Memory B cell (primary cell): ENCODE measurements at regions not wholly inside any gene's neighbourhood (a gene's known extent, or its start where the extent isn't known, plus 50 kb on each side); places are given as distances from the start of the nearest gene placed in this dataset.
"Not testable (repeated sequence)": the region's sequence is repeated elsewhere in the genome, so short reads cannot be mapped to it uniquely, and the experiment has no call there.

ENCODE experiments used
- ATAC-seq: fragments of 150-1000 bp; cut with Tn5 transposase; 2 replicates; pipeline ENCODE4 v1.10.0; 2021; ENCODE audit warnings: low read depth, mild to moderate bottlenecking, moderate library complexity
- DNase-seq, 2 donors: peaks; one replicate each; pipeline ENCODE4 v3.0.0; 2022; ENCODE audit warnings: low spot score in 2 of 2
- H3K27ac Mint-ChIP-seq: one replicate; pipeline ENCODE4 v1.8.0; 2022; ENCODE audit warnings: mild to moderate bottlenecking, moderate library complexity, mixed read lengths
- H3K27me3 Mint-ChIP-seq: one replicate; pipeline ENCODE4 v1.8.0; 2022; ENCODE audit warnings: mixed read lengths
- H3K36me3 Mint-ChIP-seq: one replicate; pipeline ENCODE4 v1.8.0; 2022; ENCODE audit warnings: mild to moderate bottlenecking, mixed read lengths
- H3K4me1 Mint-ChIP-seq: one replicate; pipeline ENCODE4 v1.8.0; 2022; ENCODE audit warnings: mixed read lengths
- H3K4me3 Mint-ChIP-seq: one replicate; pipeline ENCODE4 v1.8.0; 2022; ENCODE audit warnings: mild to moderate bottlenecking, moderate library complexity, mixed read lengths
- H3K9me3 Mint-ChIP-seq: one replicate; pipeline ENCODE4 v1.8.0; 2022; ENCODE audit warnings: mixed read lengths

DNA sequence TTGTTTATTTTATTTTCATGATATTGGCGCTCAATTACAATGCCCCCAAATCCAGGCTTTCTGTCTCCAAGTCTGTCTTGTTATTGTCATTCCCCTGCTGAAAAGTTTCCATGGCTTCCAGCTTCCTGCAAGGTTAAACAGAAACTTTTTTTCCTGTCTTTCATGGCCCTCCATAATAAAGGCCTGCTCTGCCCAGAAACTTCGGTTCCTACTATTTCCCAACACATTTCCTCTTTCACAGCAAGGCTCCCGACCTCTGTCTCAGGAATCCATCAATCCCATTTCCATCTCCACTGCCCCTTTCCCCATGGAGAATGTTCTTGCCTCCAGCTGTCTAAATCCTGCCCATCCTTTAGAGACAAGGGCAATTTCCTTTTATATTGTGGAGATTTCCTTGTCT is 365.2 kb upstream of the JARID2 start:
- H3K27ac Mint-ChIP-seq: no peak overlapping the region
- ATAC-seq (no peak), DNase-seq (no peak)
- H3K9me3 Mint-ChIP-seq: no peaks in the 10 kb centered on the region
- peaks cover 11% of the 10 kb centered on the region for H3K4me1 Mint-ChIP-seq
- H3K4me3 Mint-ChIP-seq: no peak overlapping the region
- no peaks in the 10 kb centered on the region for H3K27me3 Mint-ChIP-seq
- H3K36me3 Mint-ChIP-seq: no peaks in the 10 kb centered on the region

DNA sequence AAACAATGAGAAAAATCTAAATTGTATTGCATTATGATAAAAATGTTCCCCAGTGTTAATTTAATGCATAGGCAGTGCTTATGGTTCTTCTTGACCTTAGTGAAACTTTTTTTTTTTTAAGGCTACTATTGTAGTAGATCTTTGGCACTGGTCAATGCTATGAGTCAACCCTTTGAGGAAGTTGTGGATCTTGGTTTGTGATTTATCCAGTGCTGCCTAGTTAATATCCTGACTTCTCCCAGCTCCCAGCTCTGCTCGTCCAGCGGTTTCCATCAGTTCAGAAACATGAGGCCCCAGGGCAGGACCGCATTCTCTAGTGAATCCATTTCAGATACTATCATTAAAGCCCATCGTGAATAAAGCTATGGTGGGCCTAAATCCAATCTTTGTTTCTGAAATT is 364.5 kb upstream of the JARID2 start:
- Mint-ChIP-seq H3K27ac (no peak overlapping the region), H3K4me1 (peaks cover 9% of the 10 kb centered on the region), H3K4me3 (no peak overlapping the region), H3K36me3 (no peaks in the 10 kb centered on the region), H3K27me3 (no peaks in the 10 kb centered on the region), H3K9me3 (no peaks in the 10 kb centered on the region)
- ATAC-seq (no peak), DNase-seq (no peak)

DNA sequence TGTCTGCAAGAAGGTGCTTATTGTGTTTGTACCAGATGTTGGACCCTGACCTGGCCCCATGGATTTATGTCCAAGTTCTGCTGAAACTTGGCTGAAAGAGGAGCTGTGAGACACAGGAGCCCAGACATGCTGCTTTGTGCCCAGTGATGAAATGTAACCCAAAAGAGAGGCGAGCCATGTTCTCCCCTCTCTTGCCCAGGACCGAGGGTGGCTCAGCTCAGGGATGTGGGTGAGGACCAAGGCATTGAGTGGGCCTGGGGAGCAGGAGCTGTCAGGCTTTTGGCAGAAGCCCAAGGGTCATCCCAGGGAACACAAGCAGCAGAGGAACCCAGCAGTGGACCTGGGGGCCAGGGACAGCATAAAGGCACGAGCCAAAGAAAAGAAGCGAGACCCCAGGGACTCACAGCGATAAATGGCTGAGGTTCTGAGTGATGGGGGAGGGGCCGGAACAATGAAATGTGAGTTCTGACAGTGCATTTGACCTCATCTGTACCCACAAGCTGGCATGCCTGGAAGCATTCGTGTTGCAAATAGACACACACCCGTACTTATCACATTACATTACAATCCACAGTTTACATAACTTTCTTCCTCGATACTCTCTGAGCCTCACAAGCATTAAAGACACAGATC is 363.4 kb upstream of the JARID2 start:
- Mint-ChIP-seq H3K27ac (no peak overlapping the region), H3K27me3 (no peaks in the 10 kb centered on the region)
- no peak for ATAC-seq

DNA sequence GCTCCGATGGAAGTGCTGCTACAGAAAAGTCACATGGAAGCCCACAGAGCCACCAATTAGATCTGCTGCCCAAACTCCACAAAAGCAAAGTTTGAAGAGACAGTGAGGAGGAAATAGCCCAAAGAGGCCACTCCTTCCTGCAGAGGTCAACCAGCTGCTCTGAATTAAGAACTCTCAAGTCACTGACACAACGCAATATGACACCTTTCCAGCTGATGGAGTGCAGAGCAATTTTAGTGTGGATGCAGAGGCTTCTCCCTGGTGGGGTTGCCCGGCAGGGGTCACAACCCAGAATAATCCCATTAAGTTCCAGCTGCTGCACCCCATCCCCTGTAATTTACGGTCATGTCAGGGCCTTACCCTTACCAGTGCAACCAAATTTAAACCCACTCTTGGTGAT is 361.9 kb upstream of the JARID2 start:
- no peaks in the 10 kb centered on the region for H3K4me1 Mint-ChIP-seq
- ATAC-seq (no peak), DNase-seq (no peak)
- no peak overlapping the region for H3K4me3 Mint-ChIP-seq
- H3K9me3 Mint-ChIP-seq: no peaks in the 10 kb centered on the region
- H3K27me3 Mint-ChIP-seq: no peaks in the 10 kb centered on the region
- no peaks in the 10 kb centered on the region for H3K36me3 Mint-ChIP-seq
- H3K27ac Mint-ChIP-seq: no peak overlapping the region

More for the DNA sequence above, 363.4 kb upstream of the JARID2 start:
- H3K4me3 Mint-ChIP-seq: no peak overlapping the region
- H3K9me3 Mint-ChIP-seq: no peaks in the 10 kb centered on the region
- DNase-seq: no peak
- H3K36me3 Mint-ChIP-seq: no peaks in the 10 kb centered on the region
- no peaks in the 10 kb centered on the region for H3K4me1 Mint-ChIP-seq

DNA sequence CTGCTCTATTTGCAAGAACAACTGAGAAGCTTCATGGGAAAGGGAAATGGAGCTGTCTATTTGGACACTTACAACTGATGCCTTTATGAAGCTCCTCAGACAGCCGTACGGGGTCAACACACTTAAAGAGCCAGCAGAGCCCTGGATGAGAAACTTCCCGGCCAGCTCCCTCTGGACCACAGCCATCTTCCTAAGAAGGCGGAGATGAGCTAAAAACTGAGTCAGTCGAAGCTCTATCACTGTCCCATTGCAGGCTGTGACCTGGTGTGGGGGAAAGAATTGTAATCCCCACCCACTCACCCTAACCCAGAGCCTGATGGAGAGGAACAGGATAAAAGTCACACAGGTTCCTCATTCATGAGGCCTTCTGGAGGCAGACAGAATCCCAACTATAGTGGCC is 360.4 kb upstream of the JARID2 start:
- Mint-ChIP-seq H3K27ac (no peak overlapping the region), H3K27me3 (no peaks in the 10 kb centered on the region), H3K9me3 (peaks cover 3% of the 10 kb centered on the region), H3K4me1 (peaks cover 3% of the 10 kb centered on the region), H3K36me3 (peaks cover 3% of the 10 kb centered on the region), H3K4me3 (no peak overlapping the region)
- no peak for ATAC-seq
- DNase-seq: no peak

DNA sequence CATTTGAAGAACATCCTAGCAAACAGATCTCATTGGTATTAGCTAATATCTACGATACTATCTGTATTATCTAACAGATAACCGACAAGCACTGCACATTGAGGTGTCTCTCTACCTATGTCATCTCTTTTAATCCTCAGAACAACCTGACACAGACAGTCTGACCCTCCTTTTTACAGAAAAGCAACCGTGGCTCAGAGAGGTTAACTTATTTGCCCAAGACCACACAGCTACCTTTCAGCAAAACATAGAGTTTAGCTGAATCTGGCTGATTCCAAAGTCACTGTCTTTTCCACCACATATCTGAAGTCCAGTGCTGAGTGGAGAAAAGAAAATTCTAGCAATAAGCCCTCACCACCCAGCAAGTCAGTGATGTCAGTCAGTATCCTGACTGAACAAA is 358.7 kb upstream of the JARID2 start:
- H3K27me3 Mint-ChIP-seq: no peaks in the 10 kb centered on the region
- ATAC-seq (no peak), DNase-seq (no peak)
- H3K36me3 Mint-ChIP-seq: peaks cover 3% of the 10 kb centered on the region
- H3K9me3 Mint-ChIP-seq: peaks cover 3% of the 10 kb centered on the region
- no peak overlapping the region for H3K4me3 Mint-ChIP-seq
- no peak overlapping the region for H3K27ac Mint-ChIP-seq
- peaks cover 3% of the 10 kb centered on the region for H3K4me1 Mint-ChIP-seq

DNA sequence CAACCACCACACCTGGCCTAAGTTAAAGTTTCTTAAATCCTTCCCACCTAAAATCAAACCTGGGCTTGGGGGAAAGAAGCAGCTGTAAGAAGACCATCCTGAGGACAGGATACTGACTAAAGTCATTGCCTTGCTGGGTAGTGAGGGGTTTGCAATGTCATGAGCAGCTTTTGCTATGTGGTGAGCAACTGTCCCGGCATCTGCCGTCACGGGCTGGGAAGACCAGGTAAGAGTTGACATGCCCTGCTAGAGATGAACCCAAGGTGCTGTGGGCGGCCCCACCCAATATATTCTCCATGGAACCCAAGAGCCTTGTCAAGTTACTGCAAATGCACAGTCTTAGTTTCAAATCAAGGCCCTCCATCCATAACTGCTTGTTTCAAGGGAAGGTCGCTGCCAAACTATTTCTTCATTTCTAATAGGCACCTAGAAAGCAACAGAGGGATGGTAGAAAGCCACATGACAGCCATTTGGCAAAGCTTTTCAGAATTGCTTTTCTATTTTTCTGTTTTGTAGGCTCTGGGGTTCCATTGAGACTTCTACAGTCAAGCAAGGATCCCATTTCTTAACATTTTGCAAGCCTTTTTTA is 357.8 kb upstream of the JARID2 start:
- Mint-ChIP-seq H3K36me3 (peaks cover 3% of the 10 kb centered on the region), H3K9me3 (peaks cover 3% of the 10 kb centered on the region), H3K27ac (no peak overlapping the region), H3K4me1 (peaks cover 3% of the 10 kb centered on the region), H3K27me3 (no peaks in the 10 kb centered on the region), H3K4me3 (no peak overlapping the region)
- ATAC-seq (no peak), DNase-seq (no peak)

DNA sequence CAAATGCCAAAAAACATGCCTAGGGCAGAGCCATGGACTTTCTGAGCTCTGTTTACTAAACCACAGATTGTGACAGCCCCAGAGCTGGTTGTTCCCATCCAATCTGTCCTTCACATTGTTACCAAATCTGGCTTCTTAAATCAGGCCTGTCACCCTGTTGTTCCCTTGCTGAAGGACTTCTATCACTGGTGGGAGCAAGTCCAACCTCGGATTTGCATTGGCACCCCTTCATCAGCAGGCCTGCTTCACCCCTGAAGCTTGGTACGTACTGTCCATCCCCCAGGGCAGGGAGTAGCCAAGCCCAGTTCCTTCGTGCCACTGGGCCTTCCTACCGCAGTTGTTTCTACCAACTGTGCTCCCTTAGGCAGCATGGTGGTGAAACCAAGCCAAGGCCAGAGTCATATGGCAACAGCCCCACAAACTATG is 357.3 kb upstream of the JARID2 start:
- Mint-ChIP-seq H3K4me3 (no peak overlapping the region), H3K9me3 (peaks cover 3% of the 10 kb centered on the region), H3K36me3 (peaks cover 3% of the 10 kb centered on the region), H3K27ac (no peak overlapping the region), H3K27me3 (no peaks in the 10 kb centered on the region), H3K4me1 (peaks cover 3% of the 10 kb centered on the region)
- no peak for DNase-seq
- ATAC-seq: no peak

DNA sequence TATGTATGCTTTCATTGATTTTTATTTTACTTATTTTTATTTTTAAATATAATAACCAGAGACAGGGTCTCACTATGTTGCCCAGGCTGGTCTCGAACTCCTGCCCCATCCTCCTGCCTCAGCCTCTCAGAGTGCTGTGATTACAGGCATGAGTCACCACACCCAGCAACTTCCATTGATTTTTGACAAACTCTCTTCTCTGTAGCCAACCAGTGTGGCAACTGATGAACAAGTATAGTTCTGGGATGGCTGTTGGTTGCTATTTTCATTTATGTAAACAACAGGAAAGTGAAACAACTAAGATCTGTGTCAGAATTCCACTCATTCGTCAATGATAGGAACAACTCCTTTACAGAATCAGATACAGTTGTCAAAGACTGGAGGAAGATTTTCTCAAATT is 356.7 kb upstream of the JARID2 start:
- Mint-ChIP-seq H3K36me3 (peaks cover 3% of the 10 kb centered on the region), H3K27ac (no peak overlapping the region), H3K9me3 (peaks cover 3% of the 10 kb centered on the region), H3K4me1 (peaks cover 3% of the 10 kb centered on the region), H3K4me3 (no peak overlapping the region), H3K27me3 (no peaks in the 10 kb centered on the region)
- no peak for DNase-seq
- no peak for ATAC-seq

DNA sequence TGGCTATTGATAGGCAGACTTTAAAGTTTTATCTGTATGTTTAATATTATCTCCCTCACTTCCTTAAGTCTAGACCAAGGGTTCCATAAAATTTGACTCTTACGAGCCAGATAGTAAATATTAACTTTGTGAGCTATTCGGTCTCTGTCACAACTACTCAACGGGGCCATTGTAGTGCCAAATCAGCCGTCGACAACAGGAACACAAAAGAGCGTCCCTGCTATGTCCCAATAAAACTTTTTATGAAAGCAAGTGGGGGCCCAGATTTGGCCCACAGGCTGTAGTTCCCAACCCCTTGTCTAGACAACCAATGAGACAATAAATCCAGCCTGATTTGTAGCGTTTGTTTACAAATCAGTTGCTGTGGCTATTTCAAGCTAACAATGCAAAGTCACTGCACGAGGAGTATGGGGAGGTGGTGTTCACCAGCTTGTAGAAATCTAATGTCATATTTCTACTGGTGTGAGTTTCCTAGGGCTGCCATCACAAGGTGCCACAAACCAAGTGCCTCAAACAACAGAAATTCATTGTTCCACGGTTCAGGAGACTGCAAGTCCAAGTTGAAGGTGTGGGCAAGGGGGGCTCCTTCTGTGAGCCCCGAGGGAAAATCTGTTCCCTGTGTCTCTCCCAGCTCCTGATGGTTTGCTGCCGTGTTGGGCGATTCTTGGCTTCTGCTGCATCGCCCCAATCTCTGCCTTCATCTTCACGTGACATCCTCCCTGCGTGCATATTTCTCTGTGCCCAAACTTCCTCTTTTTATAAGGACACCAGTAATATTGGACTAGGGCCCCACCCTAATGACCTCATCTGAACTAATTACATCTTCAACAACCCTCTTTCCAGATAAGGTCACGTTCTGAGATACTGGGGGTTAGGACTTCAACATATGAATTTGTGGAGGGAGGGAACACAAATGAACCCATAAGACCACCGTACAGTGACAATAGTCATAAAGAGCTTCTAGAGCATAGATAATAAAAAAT is 356.0 kb upstream of the JARID2 start:
- Mint-ChIP-seq H3K9me3 (peaks cover 3% of the 10 kb centered on the region), H3K27ac (no peak overlapping the region)
- no peak for ATAC-seq

DNA sequence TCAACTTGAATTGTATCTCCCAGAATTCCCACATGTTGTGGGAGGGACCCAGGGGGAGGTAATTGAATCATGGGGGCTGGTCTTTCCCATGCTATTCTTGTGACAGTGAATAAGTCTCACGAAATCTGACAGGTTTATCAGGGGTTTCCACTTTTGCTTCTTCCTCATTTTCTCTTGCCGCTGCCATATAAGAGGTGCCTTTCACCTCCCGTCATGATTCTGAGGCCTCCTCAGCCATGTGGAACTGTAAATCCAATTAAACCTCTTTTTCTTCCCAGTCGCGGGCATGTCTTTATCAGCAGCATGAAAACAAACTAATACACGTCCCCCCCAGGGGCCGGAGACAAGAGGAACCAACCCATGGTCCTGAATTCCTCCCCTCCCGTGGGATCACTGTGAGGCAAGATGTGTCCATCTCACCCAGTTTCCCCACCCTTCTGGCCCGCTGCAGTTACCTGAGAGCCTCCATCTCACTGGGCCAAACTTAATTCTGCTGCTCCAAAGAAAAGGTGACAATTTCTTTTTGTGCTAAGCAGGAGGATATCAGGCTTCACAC is 354.0 kb upstream of the JARID2 start:
- not testable (repeated sequence) for H3K27ac Mint-ChIP-seq, ATAC-seq, H3K27me3 Mint-ChIP-seq, H3K9me3 Mint-ChIP-seq, H3K36me3 Mint-ChIP-seq, DNase-seq, H3K4me1 Mint-ChIP-seq, H3K4me3 Mint-ChIP-seq

More for the DNA sequence above, 356.0 kb upstream of the JARID2 start:
- Mint-ChIP-seq H3K4me3 (no peak overlapping the region), H3K36me3 (peaks cover 3% of the 10 kb centered on the region), H3K4me1 (peaks cover 3% of the 10 kb centered on the region), H3K27me3 (no peaks in the 10 kb centered on the region)
- no peak for DNase-seq

DNA sequence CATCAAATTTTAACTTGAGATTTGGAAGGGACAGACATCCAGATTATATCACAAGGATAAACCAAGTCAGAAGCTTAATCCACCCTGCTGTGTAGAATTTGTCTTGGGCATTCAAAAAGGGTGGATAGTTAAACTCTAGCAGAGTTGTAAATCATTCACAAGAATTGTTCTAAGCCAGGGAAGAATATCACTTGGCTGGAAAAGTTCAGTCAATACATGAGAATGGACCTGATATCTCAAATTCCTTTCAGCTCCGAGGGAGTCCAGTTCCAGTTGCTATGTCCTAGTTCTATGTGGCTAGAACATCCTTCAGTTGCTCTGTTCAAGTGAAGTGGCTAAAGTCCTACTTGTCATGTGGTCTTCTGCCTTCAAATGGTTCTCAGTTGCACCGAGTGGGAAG is 351.8 kb upstream of the JARID2 start:
- Mint-ChIP-seq H3K9me3 (peaks cover 3% of the 10 kb centered on the region), H3K27me3 (no peaks in the 10 kb centered on the region), H3K27ac (no peak overlapping the region), H3K36me3 (peaks cover 3% of the 10 kb centered on the region), H3K4me3 (no peak overlapping the region), H3K4me1 (peaks cover 6% of the 10 kb centered on the region)
- ATAC-seq (no peak), DNase-seq (no peak)

DNA sequence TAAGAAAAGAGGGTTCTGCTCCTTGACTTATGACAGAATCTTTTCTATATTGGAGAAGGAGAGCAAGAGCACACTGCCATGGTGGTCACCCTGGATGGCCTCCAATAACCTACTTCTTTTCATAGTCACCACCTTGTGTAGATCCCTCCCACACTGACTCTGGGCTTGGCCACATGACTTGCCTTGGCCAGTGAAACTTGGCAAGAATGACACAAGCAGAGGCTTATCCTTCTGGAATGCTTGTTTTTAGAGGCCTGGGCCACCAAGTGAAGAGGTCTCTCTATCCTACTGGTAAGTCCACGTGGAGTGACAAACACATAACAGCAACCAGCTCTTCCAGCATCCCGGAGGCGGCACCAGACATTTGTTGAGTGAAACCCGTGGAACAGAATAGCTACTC is 349.4 kb upstream of the JARID2 start:
- H3K27me3 Mint-ChIP-seq: no peaks in the 10 kb centered on the region
- no peak overlapping the region for H3K27ac Mint-ChIP-seq
- no peak for DNase-seq
- H3K9me3 Mint-ChIP-seq: peaks cover 3% of the 10 kb centered on the region
- no peak overlapping the region for H3K4me3 Mint-ChIP-seq
- no peaks in the 10 kb centered on the region for H3K36me3 Mint-ChIP-seq
- ATAC-seq: no peak
- peaks cover 3% of the 10 kb centered on the region for H3K4me1 Mint-ChIP-seq

DNA sequence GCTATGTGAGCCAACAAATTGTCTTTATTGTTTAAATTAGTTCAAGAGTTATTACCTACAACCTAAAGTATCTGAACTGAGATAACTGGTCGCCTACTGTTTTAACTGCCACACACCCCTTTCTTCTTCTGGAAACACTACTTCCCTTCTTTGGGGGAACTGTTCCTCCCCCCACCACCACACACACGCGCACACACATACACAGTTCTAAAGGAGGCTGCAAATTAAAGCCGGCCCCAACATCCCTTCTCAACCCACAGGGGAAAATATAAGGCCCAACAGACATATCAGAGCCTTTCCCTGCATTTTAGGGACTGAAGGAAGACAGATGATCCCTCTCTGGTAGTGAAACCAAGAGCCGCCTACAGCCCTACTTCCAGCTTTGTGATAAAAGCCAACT is 348.0 kb upstream of the JARID2 start:
- no peak for DNase-seq
- Mint-ChIP-seq H3K9me3 (peaks cover 3% of the 10 kb centered on the region), H3K27ac (peak overlapping the region; percentile 45), H3K4me3 (no peak overlapping the region), H3K4me1 (peaks cover 3% of the 10 kb centered on the region), H3K27me3 (no peaks in the 10 kb centered on the region), H3K36me3 (no peaks in the 10 kb centered on the region)
- peak; percentile 47 for ATAC-seq
